GM12878 (cell line): ENCODE measurements at regions not wholly inside any gene's neighbourhood (a gene's known extent, or its start where the extent isn't known, plus 50 kb on each side); places are given as distances from the start of the nearest gene placed in this dataset.

Experiments used
- ATAC-seq: fragments of 200-7000 bp; cut with Tn5 transposase; 3 replicates; pipeline ENCODE4 v1.9.1; 2020; ENCODE audit warnings: mild to moderate bottlenecking, moderate library complexity
- BruUV-seq: library from RNA; stranded (reverse); fragments of 400-500 nt; replicated peaks from 2 replicates; lab custom pipeline; 2021; lab: Mats Ljungman, UMichigan
- CTCF ChIA-PET: fragments of 300-600 bp; sonication (Branson Sonifier 250); formaldehyde crosslinking; extraction: SDS; loops from one replicate; lab custom pipeline; 2021; ENCODE audit warnings: inconsistent platforms; lab: Yijun Ruan, JAX
- POLR2A ChIA-PET: fragments of 350-600 bp; formaldehyde crosslinking; extraction: SDS; loops from one replicate; lab custom pipeline; 2021; ENCODE audit warnings: inconsistent platforms; lab: Charles Lee
- RAD21 ChIA-PET: fragments of 300-600 bp; sonication (Branson Sonifier 250); formaldehyde crosslinking; loops from one replicate; lab custom pipeline; 2023; ENCODE audit warnings: antibody characterized with exemption; ENCODE audit not compliant: unreplicated experiment; lab: Charles Lee
- SMC1A ChIA-PET: fragments of 300-600 bp; sonication (Branson Sonifier 250); formaldehyde crosslinking; loops from one replicate; lab custom pipeline; 2023; ENCODE audit not compliant: unreplicated experiment, uncharacterized antibody; lab: Charles Lee
- DNase-seq: peaks from one replicate; pipeline ENCODE4 v3.0.0-alpha.2; 2011; ENCODE audit warnings: low read depth, low spot score
- FAIRE-seq: peaks from 3 replicates; lab custom pipeline; 2011; peaks lifted over from hg19 to GRCh38; lab: Jason Lieb, UNC
- H2AFZ ChIP-seq: 2 replicates; pipeline ENCODE4 v1.6.0; 2011; ENCODE audit warnings: low read depth, low read length, control low read depth; ENCODE audit not compliant: control insufficient read depth
- H3K27ac ChIP-seq: 2 replicates; pipeline ENCODE4 v1.5.1; 2011; ENCODE audit warnings: control low read depth; ENCODE audit not compliant: control insufficient read depth, insufficient read depth
- H3K27me3 ChIP-seq, 2 experiments: replicated peaks in 1 of 2; 2 replicates each; pipeline versions ENCODE4 v1.6.0 to v1.6.1; 2011; ENCODE audit warnings: low read length in 1 of 2; ENCODE audit not compliant: control insufficient read depth in 2 of 2, insufficient read depth in 2 of 2
- H3K36me3 ChIP-seq, 2 experiments: 2 replicates each; pipeline ENCODE4 v1.5.1; 2011; ENCODE audit warnings: low read length in 1 of 2; ENCODE audit not compliant: control insufficient read depth in 2 of 2, insufficient read depth in 2 of 2
- H3K4me1 ChIP-seq: 2 replicates; pipeline ENCODE4 v1.6.1; 2011; ENCODE audit warnings: mild to moderate bottlenecking, low read length, moderate library complexity, mixed read lengths; ENCODE audit not compliant: control insufficient read depth, insufficient read depth
- H3K4me2 ChIP-seq: 2 replicates; pipeline ENCODE4 v1.6.0; 2011; ENCODE audit warnings: control low read depth; ENCODE audit not compliant: control insufficient read depth, insufficient read depth
- H3K4me3 ChIP-seq: fragments of 200-600 bp; sonication (generic); 2 replicates; pipeline ENCODE4 v1.5.1; 2016
- H3K79me2 ChIP-seq: 2 replicates; pipeline ENCODE4 v1.6.0; 2011; ENCODE audit warnings: low read length; ENCODE audit not compliant: control insufficient read depth, insufficient read depth
- H3K9ac ChIP-seq: 2 replicates; pipeline ENCODE4 v1.8.0; 2011; ENCODE audit warnings: low read length, control low read depth, mixed read lengths; ENCODE audit not compliant: control insufficient read depth, insufficient read depth
- H3K9me3 ChIP-seq: replicated peaks from 3 replicates; pipeline ENCODE4 v1.5.1; 2011; ENCODE audit warnings: mild to moderate bottlenecking, low read length; ENCODE audit not compliant: control insufficient read depth, insufficient read depth
- H4K20me1 ChIP-seq: 2 replicates; pipeline ENCODE4 v1.6.0; 2011; ENCODE audit not compliant: control insufficient read depth, insufficient read depth
- BRCA1 ChIP-seq: IDR thresholded peaks from 2 replicates; pipeline ENCODE4 v1.6.1; 2011; ENCODE audit warnings: low read depth, low read length, improper control_type of control experiment
- POLR2AphosphoS5 ChIP-seq: IDR thresholded peaks from 2 replicates; pipeline ENCODE4 v1.6.1; 2011; ENCODE audit warnings: mild to moderate bottlenecking, low read length, inconsistent platforms
- SMAD5 ChIP-seq: IDR thresholded peaks from 2 replicates; pipeline ENCODE4 v1.6.1; 2016; ENCODE audit warnings: antibody characterized with exemption, low read depth
- STAT3 ChIP-seq: IDR thresholded peaks from 2 replicates; pipeline ENCODE4 v1.6.1; 2011; ENCODE audit warnings: low read depth, low read length, improper control_type of control experiment
- SUZ12 ChIP-seq: fragments of 200-600 bp; sonication (generic); IDR thresholded peaks from one replicate; pipeline ENCODE4 v1.6.1; 2018; ENCODE audit warnings: antibody characterized with exemption, mild to moderate bottlenecking; ENCODE audit not compliant: unreplicated experiment
- ZNF207 ChIP-seq: fragments of 450-650 bp; IDR thresholded peaks from 2 replicates; pipeline ENCODE4 v1.6.1; 2014; ENCODE audit warnings: antibody characterized with exemption, mild to moderate bottlenecking, borderline replicate concordance
- ZNF384 ChIP-seq: IDR thresholded peaks from 2 replicates; pipeline ENCODE4 v1.6.1; 2012; ENCODE audit warnings: low read depth, mild to moderate bottlenecking, low read length, improper control_type of control experiment, borderline replicate concordance
- ZNF622 ChIP-seq: fragments of 450-650 bp; IDR thresholded peaks from 2 replicates; pipeline ENCODE4 v1.6.1; 2017; ENCODE audit warnings: mild to moderate bottlenecking, inconsistent platforms
- ZZZ3 ChIP-seq: IDR thresholded peaks from 2 replicates; pipeline ENCODE4 v1.6.1; 2011; ENCODE audit warnings: low read depth; ENCODE audit not compliant: control insufficient read depth, insufficient read length
- WGBS: methylation state at CpG from one replicate; pipeline ENCODE4 v1.1.6; 2016; ENCODE audit warnings: low lambda C conversion rate; ENCODE audit not compliant: insufficient replicate concordance, insufficient coverage; ENCODE audit errors: missing lambda C conversion rate; 5-methylcytosine and 5-hydroxymethylcytosine counted together
- in situ Hi-C: fragments of 300-500 bp; cut with MboI; formaldehyde crosslinking; loops from 9 replicates; pipeline ENCODE4 v1.14.3; 2018; ENCODE audit warnings: mixed read lengths
- intact Hi-C: fragments of 100-400 bp; cut with micrococcal nuclease; formaldehyde crosslinking; loops from one replicate; pipeline ENCODE4 v1.14.2; 2022; ENCODE audit not compliant: unreplicated experiment
- TF ChIP-seq, protein P1 (sequence below): IDR thresholded peaks from 2 replicates; pipeline ENCODE4 v1.6.1; 2011; ENCODE audit warnings: mild to moderate bottlenecking, low read depth, low read length, moderate library complexity; ENCODE audit not compliant: insufficient replicate concordance

DNA sequence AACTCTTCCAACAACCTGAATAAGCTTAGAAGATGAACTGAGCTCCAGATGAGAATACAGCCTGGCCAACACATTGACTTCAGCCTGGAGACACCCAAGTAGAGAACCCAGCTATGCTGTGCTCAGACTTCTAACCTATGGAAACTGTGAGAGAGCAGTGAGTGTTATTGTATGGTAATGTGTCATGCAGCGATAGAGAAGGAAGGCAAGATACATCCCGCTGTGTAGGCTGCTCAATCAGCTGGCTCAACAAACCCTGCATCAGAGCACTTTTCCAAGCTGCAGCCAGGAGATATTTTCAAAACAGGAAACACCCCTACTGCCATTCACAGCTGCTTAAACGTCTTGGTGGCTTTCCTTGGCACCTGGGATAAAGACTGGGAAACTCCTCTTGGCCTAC lies 321.3 kb downstream of the SIPA1L2 start:
- H3K4me1 ChIP-seq, result no peaks in the 10 kb centered on the region
- TF ChIP-seq SUZ12 (no peak), ZNF384 (no peak), ZZZ3 (no peak), SMAD5 (no peak), ZNF207 (no peak), POLR2AphosphoS5 (no peak), BRCA1 (no peak), ZNF622 (no peak), STAT3 (no peak)
- TF ChIP-seq, protein P1, sequence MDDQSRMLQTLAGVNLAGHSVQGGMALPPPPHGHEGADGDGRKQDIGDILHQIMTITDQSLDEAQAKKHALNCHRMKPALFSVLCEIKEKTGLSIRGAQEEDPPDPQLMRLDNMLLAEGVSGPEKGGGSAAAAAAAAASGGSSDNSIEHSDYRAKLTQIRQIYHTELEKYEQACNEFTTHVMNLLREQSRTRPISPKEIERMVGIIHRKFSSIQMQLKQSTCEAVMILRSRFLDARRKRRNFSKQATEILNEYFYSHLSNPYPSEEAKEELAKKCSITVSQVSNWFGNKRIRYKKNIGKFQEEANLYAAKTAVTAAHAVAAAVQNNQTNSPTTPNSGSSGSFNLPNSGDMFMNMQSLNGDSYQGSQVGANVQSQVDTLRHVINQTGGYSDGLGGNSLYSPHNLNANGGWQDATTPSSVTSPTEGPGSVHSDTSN, result no peak
- TF ChIP-seq, all 136 proteins: peak for 0
- H4K20me1 ChIP-seq, result no peaks in the 10 kb centered on the region
- no peaks in the 10 kb centered on the region; a peak in 1 of 4 replicates for H3K27me3 ChIP-seq
- DNase-seq (no peak), FAIRE-seq (no peak), ATAC-seq (no peak)
- intact Hi-C loops (no loop called here), in situ Hi-C loops (no loop called here)
- CTCF ChIA-PET, result no interaction called here
- no peaks in the 10 kb centered on the region for H3K79me2 ChIP-seq
- no peak overlapping the region for H3K27ac ChIP-seq
- no peak overlapping the region for H3K4me3 ChIP-seq
- no peak overlapping the region for H2AFZ ChIP-seq
- H3K36me3 ChIP-seq, result no peaks in the 10 kb centered on the region
- no TSS peak for BruUV-seq
- no peaks in the 10 kb centered on the region for H3K9me3 ChIP-seq
- no peak overlapping the region for H3K9ac ChIP-seq
- POLR2A ChIA-PET, result interaction anchor here (0.6 kb wide), 1 partner anchor 873 kb away, joined by 3 read pairs; no protein-coding TSS in a partner anchor
- no peak overlapping the region for H3K4me2 ChIP-seq
- SMC1A ChIA-PET, result interaction anchor here (0.6 kb wide), 1 partner anchor 87 kb away, joined by 3 read pairs; no protein-coding TSS in a partner anchor
- RAD21 ChIA-PET, result no interaction called here
- WGBS, result 0% methylated on average over 3 of the region's 3 CpGs
